DOHH2 (cell line): ENCODE measurements at regions not wholly inside any gene's neighbourhood (a gene's known extent, or its start where the extent isn't known, plus 50 kb on each side); places are given as distances from the start of the nearest gene placed in this dataset.

Source experiments
- H3F3A ChIP-seq: fragments of 200-600 bp; sonication (generic), shearing (Covaris generic); 2 replicates; pipeline ENCODE4 v1.6.0; 2016; ENCODE audit warnings: antibody characterized with exemption, mild to moderate bottlenecking; ENCODE audit not compliant: control insufficient read depth, insufficient read depth
- H3K27ac ChIP-seq: fragments of 200-600 bp; sonication (generic); 2 replicates; pipeline ENCODE4 v1.5.1; 2014; ENCODE audit warnings: low read depth, mild to moderate bottlenecking, low read length, moderate library complexity
- H3K27me3 ChIP-seq: fragments of 200-600 bp; sonication (generic); 2 replicates; pipeline ENCODE4 v1.6.1; 2014; ENCODE audit warnings: mild to moderate bottlenecking, low read length, mixed read lengths; ENCODE audit not compliant: control insufficient read depth
- H3K36me3 ChIP-seq: fragments of 200-600 bp; sonication (generic); 2 replicates; pipeline ENCODE4 v1.6.1; 2014; ENCODE audit warnings: mild to moderate bottlenecking, low read length, moderate library complexity, mixed read lengths; ENCODE audit not compliant: control insufficient read depth
- H3K4me1 ChIP-seq: fragments of 200-600 bp; sonication (generic); 2 replicates; pipeline ENCODE4 v1.6.1; 2014; ENCODE audit warnings: mild to moderate bottlenecking, low read length, mixed read lengths; ENCODE audit not compliant: control insufficient read depth
- H3K4me2 ChIP-seq: fragments of 200-600 bp; sonication (generic); 2 replicates; pipeline ENCODE4 v1.6.0; 2014; ENCODE audit warnings: mild to moderate bottlenecking, low read length, moderate library complexity
- H3K4me3 ChIP-seq: fragments of 200-600 bp; sonication (generic); 2 replicates; pipeline ENCODE4 v1.5.1; 2014; ENCODE audit warnings: mild to moderate bottlenecking, low read length, mixed read lengths
- H3K79me2 ChIP-seq: fragments of 200-600 bp; sonication (generic); 2 replicates; pipeline ENCODE4 v1.6.1; 2014; ENCODE audit warnings: mild to moderate bottlenecking, low read length, mixed read lengths; ENCODE audit not compliant: control insufficient read depth
- H3K9me2 ChIP-seq: fragments of 200-600 bp; sonication (generic); replicated peaks from 2 replicates; pipeline ENCODE4 v1.6.1; 2014; ENCODE audit warnings: mild to moderate bottlenecking, low read length, mixed read lengths; ENCODE audit not compliant: control insufficient read depth
- H3K9me3 ChIP-seq: fragments of 200-600 bp; sonication (generic); 2 replicates; pipeline ENCODE4 v1.6.1; 2014; ENCODE audit warnings: antibody characterized with exemption, low read length, mixed read lengths; ENCODE audit not compliant: control insufficient read depth, insufficient read depth
- H4K20me1 ChIP-seq: fragments of 200-600 bp; sonication (generic); 2 replicates; pipeline ENCODE4 v1.6.0; 2014; ENCODE audit warnings: low read depth, mild to moderate bottlenecking, antibody characterized with exemption, low read length, moderate library complexity; ENCODE audit not compliant: control insufficient read depth, insufficient read depth
- EZH2phosphoT487 ChIP-seq: fragments of 200-600 bp; sonication (generic); IDR thresholded peaks from 2 replicates; pipeline ENCODE4 v1.6.1; 2017; ENCODE audit warnings: borderline replicate concordance, mild to moderate bottlenecking, antibody characterized with exemption, low read length, moderate library complexity, mixed read lengths
- TF ChIP-seq, protein P1 (sequence below): fragments of 200-600 bp; sonication (generic); IDR thresholded peaks from one replicate; pipeline ENCODE4 v1.5.1; 2014; ENCODE audit warnings: antibody characterized with exemption, mild to moderate bottlenecking, low read depth, low read length; ENCODE audit not compliant: poor library complexity, severe bottlenecking

DNA sequence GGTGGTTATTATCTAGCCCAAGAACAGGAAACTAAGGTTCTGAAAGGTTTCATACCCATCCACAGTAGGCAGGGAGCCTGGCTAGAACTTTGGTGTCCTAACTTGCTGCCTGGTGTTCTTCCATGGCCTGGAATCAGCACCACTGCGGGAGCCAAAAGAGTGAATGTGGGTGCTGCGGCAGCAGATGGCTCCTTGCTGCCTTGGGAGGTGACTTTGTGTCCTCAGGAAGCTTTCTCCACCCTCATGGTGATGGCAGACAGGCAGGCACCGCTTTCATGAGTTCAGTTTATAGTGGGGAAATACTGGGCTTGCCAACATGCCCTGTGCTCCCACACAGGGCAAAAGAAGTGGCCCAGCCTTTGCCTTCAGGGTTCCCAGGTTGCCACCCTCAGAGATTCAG lies 385.2 kb downstream of the BCL11A start:
- Histone ChIP-seq H3K9me2 (no peaks in the 10 kb centered on the region), H3K4me2 (no peak overlapping the region), H3K36me3 (no peaks in the 10 kb centered on the region), H3K9me3 (no peaks in the 10 kb centered on the region), H4K20me1 (no peaks in the 10 kb centered on the region), H3K27me3 (no peaks in the 10 kb centered on the region), H3K4me1 (no peaks in the 10 kb centered on the region), H3K79me2 (no peaks in the 10 kb centered on the region), H3K4me3 (no peak overlapping the region), H3F3A (no peaks in the 10 kb centered on the region), H3K27ac (no peak overlapping the region)
- TF ChIP-seq EZH2phosphoT487: no peak
- TF ChIP-seq, protein P1, sequence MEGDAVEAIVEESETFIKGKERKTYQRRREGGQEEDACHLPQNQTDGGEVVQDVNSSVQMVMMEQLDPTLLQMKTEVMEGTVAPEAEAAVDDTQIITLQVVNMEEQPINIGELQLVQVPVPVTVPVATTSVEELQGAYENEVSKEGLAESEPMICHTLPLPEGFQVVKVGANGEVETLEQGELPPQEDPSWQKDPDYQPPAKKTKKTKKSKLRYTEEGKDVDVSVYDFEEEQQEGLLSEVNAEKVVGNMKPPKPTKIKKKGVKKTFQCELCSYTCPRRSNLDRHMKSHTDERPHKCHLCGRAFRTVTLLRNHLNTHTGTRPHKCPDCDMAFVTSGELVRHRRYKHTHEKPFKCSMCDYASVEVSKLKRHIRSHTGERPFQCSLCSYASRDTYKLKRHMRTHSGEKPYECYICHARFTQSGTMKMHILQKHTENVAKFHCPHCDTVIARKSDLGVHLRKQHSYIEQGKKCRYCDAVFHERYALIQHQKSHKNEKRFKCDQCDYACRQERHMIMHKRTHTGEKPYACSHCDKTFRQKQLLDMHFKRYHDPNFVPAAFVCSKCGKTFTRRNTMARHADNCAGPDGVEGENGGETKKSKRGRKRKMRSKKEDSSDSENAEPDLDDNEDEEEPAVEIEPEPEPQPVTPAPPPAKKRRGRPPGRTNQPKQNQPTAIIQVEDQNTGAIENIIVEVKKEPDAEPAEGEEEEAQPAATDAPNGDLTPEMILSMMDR: no peak

DNA sequence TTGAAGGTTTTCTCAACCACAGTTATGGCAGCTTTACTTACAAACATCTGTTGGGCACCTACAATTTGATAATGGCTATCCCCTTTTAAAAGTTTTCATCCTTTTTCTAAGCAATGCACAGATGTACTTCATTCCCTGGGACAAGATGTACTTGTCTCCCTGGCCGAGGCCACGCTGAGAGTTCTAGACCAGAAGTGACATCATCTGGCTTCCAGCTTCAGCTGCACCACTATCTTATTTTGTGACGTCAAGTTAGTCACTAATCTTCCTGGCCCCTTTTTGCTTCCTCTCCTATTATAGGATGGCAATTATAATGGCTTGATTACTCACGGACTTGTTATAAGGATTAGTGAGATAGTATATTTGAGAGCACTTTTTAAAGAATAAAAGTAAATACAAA lies 386.4 kb downstream of the BCL11A start:
- Histone ChIP-seq H3K9me2 (no peaks in the 10 kb centered on the region), H3F3A (no peaks in the 10 kb centered on the region), H3K9me3 (no peaks in the 10 kb centered on the region), H3K4me1 (no peaks in the 10 kb centered on the region), H3K36me3 (no peaks in the 10 kb centered on the region), H4K20me1 (no peaks in the 10 kb centered on the region), H3K79me2 (no peaks in the 10 kb centered on the region), H3K4me2 (no peak overlapping the region), H3K27me3 (no peaks in the 10 kb centered on the region), H3K27ac (no peak overlapping the region), H3K4me3 (no peak overlapping the region)
- TF ChIP-seq, protein P1: no peak
- no peak for TF ChIP-seq EZH2phosphoT487

DNA sequence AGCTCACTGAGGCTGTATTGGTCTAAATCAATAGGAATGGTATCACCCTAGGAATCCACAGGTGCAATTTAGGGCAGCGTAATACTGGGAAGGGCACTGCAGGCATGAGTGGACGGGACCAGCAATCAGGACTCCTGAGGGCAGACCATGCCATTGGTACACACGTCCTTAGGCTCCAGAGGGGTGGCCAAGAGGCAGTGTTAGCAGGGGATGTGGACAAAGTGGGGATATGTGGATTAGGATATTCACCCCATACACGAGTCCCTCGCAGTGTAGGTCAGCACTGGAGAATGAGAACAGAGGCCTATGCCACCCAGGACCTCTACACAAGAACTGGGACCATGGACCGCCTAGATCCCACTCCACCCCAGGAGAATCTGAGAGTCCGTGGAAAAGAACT lies 389.8 kb downstream of the BCL11A start:
- no peaks in the 10 kb centered on the region for H3K79me2 ChIP-seq
- no peak overlapping the region for H3K27ac ChIP-seq
- TF ChIP-seq, protein P1: no peak
- TF ChIP-seq EZH2phosphoT487: no peak
- no peaks in the 10 kb centered on the region for H3K36me3 ChIP-seq
- H3F3A ChIP-seq: no peaks in the 10 kb centered on the region
- no peaks in the 10 kb centered on the region for H3K27me3 ChIP-seq
- no peaks in the 10 kb centered on the region for H3K4me1 ChIP-seq
- no peak overlapping the region for H3K4me3 ChIP-seq
- no peaks in the 10 kb centered on the region for H4K20me1 ChIP-seq
- H3K9me2 ChIP-seq: no peaks in the 10 kb centered on the region
- H3K9me3 ChIP-seq: no peaks in the 10 kb centered on the region
- no peak overlapping the region for H3K4me2 ChIP-seq

DNA sequence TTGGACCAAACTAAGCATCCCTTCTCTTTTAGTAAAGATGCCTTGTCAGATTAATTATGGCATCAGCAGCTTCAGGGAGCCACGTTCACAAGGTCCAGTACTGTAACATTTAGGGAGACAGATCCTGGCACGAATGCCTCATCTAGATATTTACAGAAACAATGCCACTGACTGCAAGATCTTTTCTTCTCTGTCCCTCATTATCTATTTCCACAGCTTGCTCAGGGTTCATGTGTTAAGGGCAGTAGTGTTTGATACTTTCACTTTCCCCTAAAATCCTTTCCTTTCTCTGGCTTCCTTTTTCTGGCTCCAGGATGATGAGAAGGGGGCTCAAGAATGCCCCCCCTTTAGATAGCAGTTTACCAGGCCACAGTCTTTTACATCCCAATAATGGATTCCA lies 393.9 kb downstream of the BCL11A start:
- no peak overlapping the region for H3K4me3 ChIP-seq
- H3K9me3 ChIP-seq: no peaks in the 10 kb centered on the region
- no peaks in the 10 kb centered on the region for H3K36me3 ChIP-seq
- no peaks in the 10 kb centered on the region for H3K79me2 ChIP-seq
- H3K4me1 ChIP-seq: no peaks in the 10 kb centered on the region
- TF ChIP-seq, protein P1: no peak
- H3K27ac ChIP-seq: no peak overlapping the region
- no peak overlapping the region for H3K4me2 ChIP-seq
- H3F3A ChIP-seq: no peaks in the 10 kb centered on the region
- H4K20me1 ChIP-seq: no peaks in the 10 kb centered on the region
- H3K27me3 ChIP-seq: no peaks in the 10 kb centered on the region
- H3K9me2 ChIP-seq: no peaks in the 10 kb centered on the region
